HepG2 (cell line): ENCODE measurements at regions not wholly inside any gene's neighbourhood (a gene's known extent, or its start where the extent isn't known, plus 50 kb on each side); places are given as distances from the start of the nearest gene placed in this dataset.

ENCODE experiments used
- ATAC-seq: fragments of 200-7000 bp; cut with Tn5 transposase; 3 replicates; pipeline ENCODE4 v1.9.1; 2020; ENCODE audit warnings: mild to moderate bottlenecking, moderate library complexity
- BruUV-seq: library from RNA; stranded (reverse); fragments of 400-500 nt; replicated peaks from 2 replicates; lab custom pipeline; 2021; lab: Mats Ljungman, UMichigan
- CTCF ChIA-PET: fragments of 300-600 bp; formaldehyde crosslinking; extraction: SDS; loops from one replicate; lab custom pipeline; 2021; ENCODE audit warnings: low total read pairs, inconsistent platforms, low intra/inter-chr PET ratio; lab: Yijun Ruan, JAX
- POLR2A ChIA-PET: fragments of 350-600 bp; sonication (Branson Sonifier 250); formaldehyde crosslinking; loops from one replicate; lab custom pipeline; 2020; ENCODE audit warnings: antibody characterized with exemption, inconsistent platforms; lab: Yijun Ruan, JAX
- DNase-seq: peaks from one replicate; pipeline ENCODE4 v3.0.0-alpha.2; 2015; ENCODE audit warnings: low spot score
- FAIRE-seq: peaks from 3 replicates; lab custom pipeline; 2011; peaks lifted over from hg19 to GRCh38; lab: Jason Lieb, UNC
- H2AFZ ChIP-seq: one replicate; pipeline ENCODE4 v1.6.1; 2011; ENCODE audit warnings: low read length, inconsistent platforms
- H3K27ac ChIP-seq: fragments of 300-600 bp; 3 replicates; pipeline ENCODE4 v1.8.0; 2011; ENCODE audit warnings: mixed run types, mild to moderate bottlenecking, mixed read lengths, low read length, inconsistent platforms; ENCODE audit not compliant: insufficient read depth; ENCODE audit errors: extremely low read length
- H3K27me3 ChIP-seq, 2 experiments: fragments of 200-600 bp in 1 of 2; 2 replicates in 1 of 2; 3 replicates in 1 of 2; pipeline versions ENCODE4 v1.6.0 to v1.8.0; 2011; ENCODE audit warnings: low read length in 2 of 2, mild to moderate bottlenecking in 2 of 2, moderate library complexity in 2 of 2, inconsistent platforms in 1 of 2; ENCODE audit not compliant: insufficient read depth in 2 of 2, control insufficient read depth in 1 of 2
- H3K36me3 ChIP-seq, 2 experiments: fragments of 200-600 bp in 1 of 2; replicated peaks in 1 of 2; 2 replicates in 1 of 2; 3 replicates in 1 of 2; pipeline versions ENCODE4 v1.5.1 to v1.8.0; 2011; ENCODE audit warnings: low read length in 2 of 2, inconsistent platforms in 1 of 2; ENCODE audit not compliant: insufficient read depth in 2 of 2, control insufficient read depth in 1 of 2
- H3K4me1 ChIP-seq: 2 replicates; pipeline ENCODE4 v1.5.1; 2012; ENCODE audit warnings: low read length, inconsistent platforms; ENCODE audit not compliant: insufficient read depth
- H3K4me2 ChIP-seq: 2 replicates; pipeline ENCODE4 v1.6.0; 2011; ENCODE audit warnings: low read depth, low read length, inconsistent platforms
- H3K4me3 ChIP-seq, 3 experiments: fragments of 200-600 bp in 1 of 3; sonication (generic), shearing (Covaris generic) in 1 of 3; replicated peaks in 1 of 3; 2 replicates each; pipeline ENCODE4 v1.5.1; 2011 to 2016; ENCODE audit warnings: low read length in 3 of 3, inconsistent platforms in 2 of 3, low read depth in 2 of 3, mild to moderate bottlenecking in 2 of 3, control low read depth in 1 of 3, mixed read lengths in 1 of 3; ENCODE audit not compliant: insufficient read depth in 1 of 3
- H3K79me2 ChIP-seq: one replicate; pipeline ENCODE4 v1.6.1; 2011; ENCODE audit warnings: low read length, inconsistent platforms; ENCODE audit not compliant: insufficient read depth
- H3K9ac ChIP-seq: 2 replicates; pipeline ENCODE4 v1.6.0; 2011; ENCODE audit warnings: mild to moderate bottlenecking, low read depth, low read length, inconsistent platforms; ENCODE audit not compliant: insufficient read depth
- H3K9me3 ChIP-seq: 2 replicates; pipeline ENCODE4 v1.5.1; 2012; ENCODE audit warnings: mild to moderate bottlenecking, low read length
- H4K20me1 ChIP-seq: 2 replicates; pipeline ENCODE4 v1.6.0; 2011; ENCODE audit warnings: inconsistent platforms, mild to moderate bottlenecking, low read length, moderate library complexity; ENCODE audit not compliant: insufficient read depth
- ELF1 ChIP-seq: sonication (generic); formaldehyde crosslinking; IDR thresholded peaks from 2 replicates; pipeline ENCODE4 v1.4.0; 2020; ENCODE audit warnings: missing genetic modification reagents
- IRF9 ChIP-seq: sonication (generic); formaldehyde crosslinking; IDR thresholded peaks from 2 replicates; pipeline ENCODE4 v1.8.0; 2022; ENCODE audit warnings: missing genetic modification reagents, mild to moderate bottlenecking, borderline replicate concordance
- MEIS1 ChIP-seq: sonication (generic); formaldehyde crosslinking; IDR thresholded peaks from 2 replicates; pipeline ENCODE4 v1.9.0; 2021; ENCODE audit warnings: mild to moderate bottlenecking, missing genetic modification reagents, moderate library complexity, borderline replicate concordance
- MYC ChIP-seq: sonication (generic); formaldehyde crosslinking; IDR thresholded peaks from 2 replicates; pipeline ENCODE4 v1.9.0; 2021; ENCODE audit warnings: missing genetic modification reagents, borderline replicate concordance
- RBFOX2 ChIP-seq: fragments of 200-400 bp; formaldehyde crosslinking; IDR thresholded peaks from 2 replicates; pipeline ENCODE4 v1.6.1; 2017; ENCODE audit warnings: low read depth, mild to moderate bottlenecking, low read length
- RBM39 ChIP-seq: fragments of 200-400 bp; formaldehyde crosslinking; IDR thresholded peaks from one replicate; pipeline ENCODE4 v1.6.1; 2018; ENCODE audit warnings: antibody characterized with exemption, mild to moderate bottlenecking, low read depth, low read length; ENCODE audit not compliant: poor library complexity, severe bottlenecking
- SP5 ChIP-seq: IDR thresholded peaks from 2 replicates; pipeline ENCODE4 v1.6.1; 2016; ENCODE audit warnings: low read depth, borderline replicate concordance
- ZNF275 ChIP-seq: sonication (generic); formaldehyde crosslinking; IDR thresholded peaks from 2 replicates; pipeline ENCODE4 v1.8.0; 2022; ENCODE audit warnings: missing genetic modification reagents, mild to moderate bottlenecking, inconsistent platforms, borderline replicate concordance
- ZNF296 ChIP-seq: sonication (generic); formaldehyde crosslinking; conservative IDR thresholded peaks from 2 replicates; pipeline ENCODE4 v1.5.0; 2020; ENCODE audit warnings: mild to moderate bottlenecking, missing genetic modification reagents
- ZNF383 ChIP-seq: sonication (generic); formaldehyde crosslinking; IDR thresholded peaks from 2 replicates; pipeline ENCODE4 v1.4.0; 2020; ENCODE audit warnings: missing genetic modification reagents, mild to moderate bottlenecking, borderline replicate concordance
- ZNF44 ChIP-seq: sonication (generic); formaldehyde crosslinking; IDR thresholded peaks from 2 replicates; pipeline ENCODE4 v1.5.1; 2020; ENCODE audit warnings: mild to moderate bottlenecking, missing genetic modification reagents
- ZNF567 ChIP-seq: sonication (generic); formaldehyde crosslinking; IDR thresholded peaks from 2 replicates; pipeline ENCODE4 v1.8.1; 2023; ENCODE audit warnings: mild to moderate bottlenecking, missing genetic modification reagents, borderline replicate concordance
- ZNF7 ChIP-seq: IDR thresholded peaks from 2 replicates; pipeline ENCODE4 v1.6.1; 2016; ENCODE audit warnings: missing biosample characterization, missing genetic modification reagents
- ZNF761 ChIP-seq: sonication (generic); formaldehyde crosslinking; conservative IDR thresholded peaks from 2 replicates; pipeline ENCODE4 v1.4.0; 2020; ENCODE audit warnings: mild to moderate bottlenecking, missing genetic modification reagents
- ZNF883 ChIP-seq: sonication (generic); formaldehyde crosslinking; IDR thresholded peaks from 2 replicates; pipeline ENCODE4 v1.5.1; 2020; ENCODE audit warnings: mild to moderate bottlenecking, missing genetic modification reagents; ENCODE audit errors: not compliant biosample characterization
- WGBS: methylation state at CpG from one replicate; pipeline ENCODE4 v1.1.6; 2017; ENCODE audit warnings: low lambda C conversion rate; 5-methylcytosine and 5-hydroxymethylcytosine counted together
- in situ Hi-C: cut with HindIII; loops from 2 replicates; pipeline ENCODE4 v1.10.0; 2017; ENCODE audit warnings: low pct_unique_long_range_greater_than_20kb; ENCODE audit not compliant: extremely low pct_ligation_motif_present
- intact Hi-C: fragments of 100-400 bp; cut with micrococcal nuclease; formaldehyde crosslinking; loops from one replicate; pipeline ENCODE4 v1.10.0; 2022; ENCODE audit not compliant: unreplicated experiment

GRCh38 chr6:142666599-142667185 lies 278.3 kb downstream of the HIVEP2 start:
- in situ Hi-C loops (no loop called here), intact Hi-C loops (no loop called here)
- H4K20me1 ChIP-seq = no peaks in the 10 kb centered on the region
- ChIA-PET CTCF (no interaction called here), POLR2A (no interaction called here)
- H3K9ac ChIP-seq = no peak overlapping the region
- H3K36me3 ChIP-seq = no peaks in the 10 kb centered on the region
- no peak overlapping the region for H3K4me3 ChIP-seq
- no TSS peak for BruUV-seq
- TF ChIP-seq RBFOX2 (no peak), ZNF296 (CRISPR knock-in tag) (no peak), ZNF761 (CRISPR knock-in tag) (no peak), ZNF44 (no peak), ZNF883 (CRISPR knock-in tag) (no peak), RBM39 (no peak), MEIS1 (no peak), ZNF383 (CRISPR knock-in tag) (no peak), ZNF275 (CRISPR knock-in tag) (no peak), ELF1 (CRISPR knock-in tag) (no peak), ZNF567 (no peak), IRF9 (CRISPR knock-in tag) (no peak), ZNF7 (CRISPR knock-in tag) (no peak), SP5 (CRISPR knock-in tag) (no peak), MYC (no peak)
- no peak overlapping the region for H3K4me2 ChIP-seq
- DNase-seq (no peak), ATAC-seq (no peak), FAIRE-seq (no peak)
- H3K9me3 ChIP-seq = peaks cover 23% of the 10 kb centered on the region
- H3K27me3 ChIP-seq = no peaks in the 10 kb centered on the region; a peak in 1 of 5 replicates
- no peaks in the 10 kb centered on the region for H3K79me2 ChIP-seq
- no peaks in the 10 kb centered on the region for H3K4me1 ChIP-seq
- H2AFZ ChIP-seq = no peak overlapping the region
- WGBS = 0% methylated on average over 4 of the region's 4 CpGs
- H3K27ac ChIP-seq = no peak overlapping the region
